HL-60 (cell line): ENCODE measurements at regions not wholly inside any gene's neighbourhood (a gene's known extent, or its start where the extent isn't known, plus 50 kb on each side); places are given as distances from the start of the nearest gene placed in this dataset.

Experiments
- CTCF ChIP-seq: IDR thresholded peaks from one replicate; pipeline ENCODE4 v1.5.1; 2011; ENCODE audit warnings: low read length, control low read depth, inconsistent platforms; ENCODE audit not compliant: insufficient read depth
- GABPA ChIP-seq: IDR thresholded peaks from 2 replicates; pipeline ENCODE4 v1.6.1; 2012; ENCODE audit warnings: low read depth
- POLR2AphosphoS5 ChIP-seq: IDR thresholded peaks from 2 replicates; pipeline ENCODE4 v1.6.1; 2012; ENCODE audit warnings: low read depth

- TF ChIP-seq CTCF (no peak), POLR2AphosphoS5 (no peak), GABPA (no peak)
Measured at GRCh38 chr7:31445686-31446355, 68.1 kb upstream of the ITPRID1 start.
